Transverse colon (tissue), 4 donors: ENCODE measurements at regions not wholly inside any gene's neighbourhood (a gene's known extent, or its start where the extent isn't known, plus 50 kb on each side); places are given as distances from the start of the nearest gene placed in this dataset.

Experiments used
- DNase-seq: peaks from one replicate; pipeline ENCODE4 v3.0.0-alpha.2; 2019
- H3K27ac ChIP-seq, 4 donors: fragments of 200-600 bp; sonication (generic); 2 replicates each; pipeline ENCODE4 v1.5.1; 2016 to 2018; ENCODE audit warnings: inconsistent platforms in 4 of 4
- H3K27me3 ChIP-seq: fragments of 200-600 bp; sonication (generic); 2 replicates; pipeline ENCODE4 v1.5.1; 2017; ENCODE audit warnings: inconsistent platforms
- H3K36me3 ChIP-seq, 4 donors: fragments of 200-600 bp; sonication (generic); 2 replicates each; pipeline ENCODE4 v1.5.1; 2017 to 2019; ENCODE audit warnings: inconsistent platforms in 4 of 4
- H3K4me1 ChIP-seq, 4 donors: fragments of 200-600 bp; sonication (generic); 2 replicates each; pipeline ENCODE4 v1.5.1; 2017 to 2020; ENCODE audit warnings: inconsistent platforms in 4 of 4
- H3K4me3 ChIP-seq, 4 donors: fragments of 200-600 bp; sonication (generic); 1 replicate in 1 of 4; 2 replicates in 3 of 4; pipeline versions ENCODE4 v1.5.1 to v1.6.1; 2017 to 2019; ENCODE audit warnings: inconsistent platforms in 4 of 4
- H3K9me3 ChIP-seq, 2 donors: fragments of 200-600 bp; sonication (generic); 2 replicates each; pipeline ENCODE4 v1.5.1; 2017 to 2019; ENCODE audit warnings: inconsistent platforms in 2 of 2
- CTCF ChIP-seq, 5 experiments: fragments of 200-600 bp in 3 of 5; fragments of 450-650 bp in 2 of 5; sonication (generic) in 3 of 5; IDR thresholded peaks; 1 replicate in 2 of 5; 2 replicates in 3 of 5; pipeline ENCODE4 v1.5.1; 2016 to 2017; ENCODE audit warnings: antibody characterized with exemption in 5 of 5, inconsistent platforms in 3 of 5, mild to moderate bottlenecking in 2 of 5, moderate library complexity in 1 of 5
- EP300 ChIP-seq: sonication (generic); formaldehyde crosslinking; IDR thresholded peaks from one replicate; pipeline ENCODE4 v1.6.1; 2017; ENCODE audit warnings: antibody characterized with exemption, low read depth
- POLR2A ChIP-seq: fragments of 450-650 bp; IDR thresholded peaks from one replicate; pipeline ENCODE4 v1.6.1; 2016; ENCODE audit warnings: antibody characterized with exemption, mild to moderate bottlenecking, moderate library complexity
- POLR2AphosphoS5 ChIP-seq, 3 donors: sonication (generic); formaldehyde crosslinking; IDR thresholded peaks; one replicate each; pipeline ENCODE4 v1.6.1; 2016; ENCODE audit warnings: antibody characterized with exemption in 3 of 3
- WGBS, 2 donors: methylation state at CpG; one replicate each; pipeline ENCODE4 v1.1.5; 2018; ENCODE audit warnings: low coverage in 1 of 2; 5-methylcytosine and 5-hydroxymethylcytosine counted together
- in situ Hi-C, 4 donors: fragments of 200-750 bp; cut with MboI; loops; one replicate each; pipeline versions ENCODE4 v1.15.0 to v1.15.1; 2017; ENCODE audit warnings: low sequenced_read_pairs in 3 of 4, low pct_ligation_motif_present in 1 of 4, low pct_unique_long_range_greater_than_20kb in 1 of 4
- intact Hi-C: fragments of 100-400 bp; cut with DNase I; formaldehyde crosslinking; loops from one replicate; pipeline ENCODE4 v1.15.1; 2023; ENCODE audit warnings: low total_unique reads

- in situ Hi-C loops (loop anchor here in 3 of 4 donors (10.0 to 25.0 kb wide), 2 partner anchors 520 to 528 kb away; no protein-coding TSS in a partner anchor), intact Hi-C loops (no loop called here)
- no peak overlapping the region for H3K27ac ChIP-seq
- H3K27me3 ChIP-seq, result no peaks in the 10 kb centered on the region
- DNase-seq, result no peak
- H3K4me3 ChIP-seq, result no peak overlapping the region
- H3K36me3 ChIP-seq, result no peaks in the 10 kb centered on the region
- no peaks in the 10 kb centered on the region for H3K4me1 ChIP-seq
- H3K9me3 ChIP-seq, result no peaks in the 10 kb centered on the region
- TF ChIP-seq POLR2A, result no peak
- TF ChIP-seq POLR2AphosphoS5 (IDR thresholded peaks at IDR 0.05), result no peak
- no peak for TF ChIP-seq EP300
- no peak for TF ChIP-seq CTCF (IDR thresholded peaks at IDR 0.05)
These were observed 148.2 kb upstream of the NAV3 start for GRCh38 chr12:77682488-77682887.

GRCh38 chr12:77681726-77682125, 149.0 kb upstream of the NAV3 start:
- in situ Hi-C loops, result loop anchor here in 3 of 4 donors (10.0 to 25.0 kb wide), 2 partner anchors 519 to 527 kb away; no protein-coding TSS in a partner anchor
- H3K36me3 ChIP-seq, result no peaks in the 10 kb centered on the region
- intact Hi-C loops, result no loop called here
- no peaks in the 10 kb centered on the region for H3K4me1 ChIP-seq
- no peaks in the 10 kb centered on the region for H3K9me3 ChIP-seq
- DNase-seq, result no peak
- H3K27me3 ChIP-seq, result no peaks in the 10 kb centered on the region
- WGBS, 2 donors, result 50 to 80% methylated on average over 2 of the region's 2 CpGs
- H3K4me3 ChIP-seq, result no peak overlapping the region
- no peak for TF ChIP-seq EP300
- no peak overlapping the region for H3K27ac ChIP-seq

- no peak overlapping the region for H3K4me3 ChIP-seq
- H3K4me1 ChIP-seq, result no peaks in the 10 kb centered on the region
- TF ChIP-seq POLR2A (no peak), POLR2AphosphoS5 (IDR thresholded peaks at IDR 0.05) (no peak), EP300 (no peak), CTCF (IDR thresholded peaks at IDR 0.05) (no peak)
- H3K27ac ChIP-seq, result no peak overlapping the region
- WGBS, 2 donors, result 87% methylated on average over 8 of the region's 8 CpGs
- no peaks in the 10 kb centered on the region for H3K9me3 ChIP-seq
- no peaks in the 10 kb centered on the region for H3K27me3 ChIP-seq
- in situ Hi-C loops, result loop anchor here in 3 of 4 donors (10.0 to 25.0 kb wide), 2 partner anchors 517 to 525 kb away; no protein-coding TSS in a partner anchor
- intact Hi-C loops, result no loop called here
- no peaks in the 10 kb centered on the region for H3K36me3 ChIP-seq
- DNase-seq, result no peak
These were observed 151.0 kb upstream of the NAV3 start for GRCh38 chr12:77679686-77680085.

- Histone ChIP-seq H3K4me1 (no peaks in the 10 kb centered on the region), H3K4me3 (no peak overlapping the region), H3K27me3 (no peaks in the 10 kb centered on the region), H3K27ac (no peak overlapping the region), H3K36me3 (no peaks in the 10 kb centered on the region), H3K9me3 (no peaks in the 10 kb centered on the region)
- TF ChIP-seq POLR2AphosphoS5 (IDR thresholded peaks at IDR 0.05) (no peak), EP300 (no peak), CTCF (IDR thresholded peaks at IDR 0.05) (no peak), POLR2A (no peak)
- intact Hi-C loops (no loop called here), in situ Hi-C loops (loop anchor here in 2 of 4 donors (25.0 kb wide), 1 partner anchor 516 kb away; no protein-coding TSS in a partner anchor)
- 33 to 52% methylated on average over 1 of the region's 1 CpG for WGBS, 2 donors
- no peak for DNase-seq
These were observed 152.1 kb upstream of the NAV3 start for GRCh38 chr12:77678621-77679020.

GRCh38 chr12:77667101-77667500, 163.6 kb upstream of the NAV3 start:
- no peaks in the 10 kb centered on the region for H3K27me3 ChIP-seq
- H3K9me3 ChIP-seq, result no peaks in the 10 kb centered on the region
- 77 to 94% methylated on average over 3 to 6 of the region's 6 CpGs for WGBS, 2 donors
- DNase-seq, result no peak
- TF ChIP-seq CTCF (IDR thresholded peaks at IDR 0.05) (no peak), EP300 (no peak), POLR2AphosphoS5 (IDR thresholded peaks at IDR 0.05) (no peak)
- H3K36me3 ChIP-seq, result no peaks in the 10 kb centered on the region
- intact Hi-C loops (no loop called here), in situ Hi-C loops (no loop called here)
- no peak overlapping the region for H3K4me3 ChIP-seq
- H3K27ac ChIP-seq, result no peak overlapping the region
- H3K4me1 ChIP-seq, result no peaks in the 10 kb centered on the region
